ENCODE measurements at regions not wholly inside any gene's neighbourhood (a gene's known extent, or its start where the extent isn't known, plus 50 kb on each side); places are given as distances from the start of the nearest gene placed in this dataset. TPM values are rescaled to one million over a fixed set of nuclear protein-coding genes. Genes with fewer than 3 reads are reported as not detected.

DNA sequence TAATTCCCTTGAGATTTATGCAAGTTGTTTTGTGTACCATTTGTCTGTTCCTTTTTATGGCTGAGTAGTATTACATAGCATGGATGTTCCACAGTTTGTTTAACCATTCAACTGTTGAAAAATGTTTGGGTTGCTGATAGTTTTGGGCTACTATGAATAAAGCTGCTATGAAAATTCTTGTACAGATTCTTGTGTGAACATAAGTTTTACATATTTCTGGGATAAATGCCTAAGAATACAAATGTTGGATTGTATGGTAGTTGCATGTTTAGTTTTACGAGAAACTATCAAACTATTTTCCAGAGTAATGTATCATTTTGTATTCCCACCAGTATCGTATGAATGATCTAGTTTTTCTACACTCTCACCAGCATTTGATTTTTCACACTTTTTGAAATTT lies 407.3 kb downstream of the PLCL1 start:
- TF ChIP-seq, protein P1, sequence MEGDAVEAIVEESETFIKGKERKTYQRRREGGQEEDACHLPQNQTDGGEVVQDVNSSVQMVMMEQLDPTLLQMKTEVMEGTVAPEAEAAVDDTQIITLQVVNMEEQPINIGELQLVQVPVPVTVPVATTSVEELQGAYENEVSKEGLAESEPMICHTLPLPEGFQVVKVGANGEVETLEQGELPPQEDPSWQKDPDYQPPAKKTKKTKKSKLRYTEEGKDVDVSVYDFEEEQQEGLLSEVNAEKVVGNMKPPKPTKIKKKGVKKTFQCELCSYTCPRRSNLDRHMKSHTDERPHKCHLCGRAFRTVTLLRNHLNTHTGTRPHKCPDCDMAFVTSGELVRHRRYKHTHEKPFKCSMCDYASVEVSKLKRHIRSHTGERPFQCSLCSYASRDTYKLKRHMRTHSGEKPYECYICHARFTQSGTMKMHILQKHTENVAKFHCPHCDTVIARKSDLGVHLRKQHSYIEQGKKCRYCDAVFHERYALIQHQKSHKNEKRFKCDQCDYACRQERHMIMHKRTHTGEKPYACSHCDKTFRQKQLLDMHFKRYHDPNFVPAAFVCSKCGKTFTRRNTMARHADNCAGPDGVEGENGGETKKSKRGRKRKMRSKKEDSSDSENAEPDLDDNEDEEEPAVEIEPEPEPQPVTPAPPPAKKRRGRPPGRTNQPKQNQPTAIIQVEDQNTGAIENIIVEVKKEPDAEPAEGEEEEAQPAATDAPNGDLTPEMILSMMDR (IDR thresholded peaks at IDR 0.05): no peak
- no peak for TF ChIP-seq POLR2A (IDR thresholded peaks at IDR 0.05)
- no peaks in the 10 kb centered on the region for H3K4me1 ChIP-seq
- H3K27ac ChIP-seq: no peak overlapping the region
- intact Hi-C loops (cut with DNase I): no loop called here
- no peak for DNase-seq
- H3K9me3 ChIP-seq: no peaks in the 10 kb centered on the region
- no peak overlapping the region for H3K4me3 ChIP-seq (replicated peaks in 1 of 3)
- 88 to 93% methylated on average over 2 of the region's 2 CpGs for WGBS, 2 donors
- H3K36me3 ChIP-seq: no peaks in the 10 kb centered on the region
- H3K27me3 ChIP-seq: no peaks in the 10 kb centered on the region

DNA sequence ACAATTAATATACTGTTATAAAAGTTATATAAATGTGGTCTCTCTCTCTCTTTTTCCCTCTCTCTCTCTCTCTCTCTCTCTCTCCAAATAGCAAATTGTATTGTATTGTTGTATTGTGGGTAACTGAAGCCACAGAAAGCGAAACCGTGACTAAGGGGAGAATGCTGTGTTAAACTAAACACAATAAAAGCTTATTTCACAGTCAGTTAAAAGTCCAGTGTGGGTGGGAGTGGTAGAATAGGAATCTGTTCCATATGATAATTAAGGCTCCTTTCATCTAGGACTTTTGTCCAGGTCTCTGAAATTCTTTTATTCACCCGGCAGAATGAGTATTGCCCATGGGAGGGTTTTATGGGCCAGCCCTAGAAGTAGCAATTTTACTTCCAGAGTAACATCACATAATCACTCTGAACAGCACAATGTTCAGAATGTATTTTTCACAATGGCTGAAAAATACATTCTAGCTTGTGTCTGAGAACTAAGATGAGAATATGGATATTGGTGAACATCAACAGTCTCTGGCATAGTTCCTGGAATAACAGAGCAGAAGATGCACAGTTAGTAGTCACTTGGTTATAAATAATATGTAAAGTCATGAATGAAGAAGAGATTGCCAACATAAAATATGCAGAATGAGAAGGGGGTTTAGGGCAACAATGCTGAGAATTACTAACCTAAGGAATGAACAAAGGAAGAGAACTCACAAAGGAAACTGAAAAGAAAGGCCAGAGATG lies 399.1 kb downstream of the PLCL1 start:
- no peaks in the 10 kb centered on the region for H3K9me3 ChIP-seq
- no peak overlapping the region for H3K4me3 ChIP-seq (replicated peaks in 1 of 3)
- WGBS, 2 donors: 59 to 67% methylated on average over 3 of the region's 3 CpGs
- no peaks in the 10 kb centered on the region for H3K36me3 ChIP-seq
- no peak for TF ChIP-seq POLR2A (IDR thresholded peaks at IDR 0.05)
- TF ChIP-seq, protein P1 (IDR thresholded peaks at IDR 0.05): no peak
- H3K4me1 ChIP-seq: no peaks in the 10 kb centered on the region
- DNase-seq: no peak
- intact Hi-C loops (cut with DNase I): no loop called here
- H3K27ac ChIP-seq: no peak overlapping the region
- no peaks in the 10 kb centered on the region for H3K27me3 ChIP-seq

Small RNA genes lying in the stretch of these regions (small RNA-seq; reads per million reads assigned to genes)
- gene RNU7-147P: not detected

All from thyroid gland (tissue), 4 donors.